HG03439 (cell line): ENCODE measurements at regions not wholly inside any gene's neighbourhood (a gene's known extent, or its start where the extent isn't known, plus 50 kb on each side); places are given as distances from the start of the nearest gene placed in this dataset.
"Not testable (repeated sequence)": the region's sequence is repeated elsewhere in the genome, so short reads cannot be mapped to it uniquely, and the experiment has no call there.

Experiments
- ATAC-seq: cut with Tn5 transposase; IDR thresholded peaks from one replicate; pipeline ENCODE4 v1.9.1; 2021; ENCODE audit warnings: mild to moderate bottlenecking, moderate library complexity; ENCODE audit not compliant: unreplicated experiment

GRCh38 chr5:162762119-162762518 lies 675.3 kb upstream of the CCNG1 start:
- no peak for ATAC-seq

DNA sequence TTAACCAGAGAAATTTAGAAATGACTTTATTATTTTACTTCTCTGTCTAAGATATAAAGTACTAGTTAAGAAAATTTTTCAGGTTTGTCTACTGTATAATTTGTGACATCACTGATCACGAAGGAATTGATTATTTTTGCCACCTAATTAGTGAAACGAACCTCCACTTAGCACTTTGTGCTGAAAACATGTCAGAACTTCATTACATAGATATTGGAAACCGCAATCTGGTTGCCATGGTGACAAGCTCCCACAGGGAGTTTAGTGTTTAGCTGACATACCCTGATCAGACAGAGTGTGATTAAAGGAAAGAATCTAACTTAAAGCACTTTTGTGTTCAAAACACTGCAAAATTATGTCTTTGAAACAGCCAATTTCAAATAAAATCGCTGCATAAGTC lies 668.4 kb upstream of the CCNG1 start:
- ATAC-seq = no peak

- ATAC-seq = no peak
Measured at GRCh38 chr5:162785673-162786072, 651.7 kb upstream of the CCNG1 start.

DNA sequence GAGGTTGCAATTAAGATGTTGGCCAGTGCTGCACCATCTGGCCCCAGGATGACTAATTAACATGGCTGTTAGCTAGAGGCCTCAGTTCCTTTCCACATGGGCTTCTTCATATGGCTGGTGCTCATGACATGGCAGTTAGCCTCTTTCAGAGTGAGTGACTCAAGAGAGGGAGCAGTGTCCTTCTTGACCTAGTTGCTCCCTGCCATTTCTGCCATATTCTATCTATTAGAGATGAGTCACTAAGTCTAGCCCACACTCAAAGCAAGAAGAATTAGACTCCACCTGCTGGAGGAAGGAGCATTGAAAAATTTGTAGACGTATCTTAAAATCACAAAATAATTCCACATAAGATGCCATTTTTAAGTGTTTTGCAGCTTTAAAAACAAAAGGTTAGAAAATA lies 651.2 kb upstream of the CCNG1 start:
- ATAC-seq = no peak

DNA sequence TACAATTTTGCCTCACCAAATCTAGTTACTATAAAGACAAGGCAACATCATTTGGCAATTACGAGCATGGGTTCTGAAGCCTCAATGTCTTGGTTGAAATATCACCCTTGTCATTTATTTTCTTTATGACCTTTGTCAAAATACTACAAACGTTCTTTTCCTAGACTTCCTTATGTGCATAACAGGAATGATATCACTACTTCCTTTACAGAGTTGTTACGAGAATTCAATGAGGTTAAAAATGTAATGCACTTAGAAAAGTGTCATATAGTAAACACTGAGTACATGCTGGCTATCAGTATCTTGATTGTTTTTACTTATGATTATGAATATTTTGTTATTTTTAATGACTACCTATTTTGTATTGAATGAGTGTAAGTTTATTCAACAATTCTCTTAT lies 640.9 kb upstream of the CCNG1 start:
- ATAC-seq = no peak

- no peak for ATAC-seq
Measured at GRCh38 chr5:162800301-162800700, 637.1 kb upstream of the CCNG1 start.

DNA sequence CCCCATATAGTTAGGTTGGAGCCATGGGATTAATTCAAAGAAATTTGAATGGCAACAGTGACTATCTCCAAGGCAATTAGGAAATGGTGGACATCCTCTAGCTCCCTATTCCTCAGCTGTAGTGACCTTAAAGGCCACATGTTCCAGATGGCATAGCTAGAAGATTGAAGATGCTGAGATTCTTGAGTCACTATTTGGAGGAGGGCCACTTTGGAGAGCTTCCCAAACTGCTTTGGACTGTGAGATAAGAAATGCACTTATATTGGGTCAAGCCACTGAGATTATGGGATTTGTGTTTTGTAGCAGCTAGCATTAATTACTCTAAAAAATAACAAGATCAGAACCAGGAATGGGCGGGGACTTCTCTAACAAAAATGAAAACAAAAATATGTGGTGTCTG lies 636.2 kb upstream of the CCNG1 start:
- ATAC-seq = no peak

DNA sequence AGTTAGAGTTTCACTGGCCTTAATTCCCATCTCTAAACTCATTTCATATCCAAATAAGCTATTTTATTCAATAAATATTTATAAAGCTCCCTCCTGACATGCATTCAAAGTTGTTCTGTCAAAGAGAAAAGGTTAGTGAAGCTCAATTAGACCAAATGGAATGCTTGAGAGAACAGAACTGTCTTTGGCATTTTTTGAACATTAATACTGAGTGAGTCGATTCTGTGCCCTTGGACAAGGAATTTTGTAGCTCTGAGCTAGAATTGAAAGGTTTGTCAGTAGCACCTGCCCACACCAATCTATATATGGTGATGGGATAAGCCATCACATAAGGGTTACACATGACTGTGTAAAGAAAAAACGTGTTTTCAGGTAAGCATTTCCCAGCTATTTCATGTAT lies 631.2 kb upstream of the CCNG1 start:
- ATAC-seq = no peak

DNA sequence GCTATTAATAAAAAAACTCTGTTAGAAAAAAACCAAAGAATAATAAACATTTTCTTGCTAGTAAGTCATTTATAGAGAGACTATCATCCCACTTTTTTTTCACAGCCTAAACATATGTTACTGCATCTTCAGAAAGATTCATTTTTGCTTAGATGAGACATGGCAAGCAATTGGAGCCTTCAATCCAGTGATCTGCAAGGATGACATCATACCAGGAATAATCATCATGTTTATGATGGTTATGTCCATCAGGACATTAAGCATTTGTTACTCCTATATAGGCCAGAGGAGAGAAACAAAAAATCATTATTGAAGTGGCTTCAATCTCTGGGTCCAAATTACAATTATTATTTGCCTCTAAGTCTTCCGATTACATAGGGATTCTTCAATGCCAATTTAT lies 626.3 kb upstream of the CCNG1 start:
- no peak for ATAC-seq

- no peak for ATAC-seq
Measured at GRCh38 chr5:162816816-162817215, 620.6 kb upstream of the CCNG1 start.

DNA sequence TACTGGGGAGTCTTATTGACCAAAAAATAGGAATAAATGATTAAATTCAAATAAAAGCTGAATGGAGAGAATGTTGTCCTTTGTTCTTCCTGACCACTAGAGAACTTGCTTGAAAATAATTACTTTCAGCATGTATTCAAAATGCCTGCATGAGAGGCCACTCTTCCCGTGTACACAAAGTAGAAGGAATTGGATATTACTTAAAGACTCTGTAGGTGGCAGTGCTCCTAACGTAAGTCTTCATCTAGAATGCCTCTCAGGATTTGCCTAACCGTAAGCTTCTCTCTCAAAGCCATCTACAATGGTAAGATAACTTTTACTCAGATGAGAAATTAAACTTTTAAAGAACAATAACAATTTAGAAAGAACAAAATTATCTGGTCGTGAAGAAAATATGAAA lies 620.0 kb upstream of the CCNG1 start:
- ATAC-seq = no peak

- not testable (repeated sequence) for ATAC-seq
Measured at GRCh38 chr5:162821664-162822063, 615.7 kb upstream of the CCNG1 start.

DNA sequence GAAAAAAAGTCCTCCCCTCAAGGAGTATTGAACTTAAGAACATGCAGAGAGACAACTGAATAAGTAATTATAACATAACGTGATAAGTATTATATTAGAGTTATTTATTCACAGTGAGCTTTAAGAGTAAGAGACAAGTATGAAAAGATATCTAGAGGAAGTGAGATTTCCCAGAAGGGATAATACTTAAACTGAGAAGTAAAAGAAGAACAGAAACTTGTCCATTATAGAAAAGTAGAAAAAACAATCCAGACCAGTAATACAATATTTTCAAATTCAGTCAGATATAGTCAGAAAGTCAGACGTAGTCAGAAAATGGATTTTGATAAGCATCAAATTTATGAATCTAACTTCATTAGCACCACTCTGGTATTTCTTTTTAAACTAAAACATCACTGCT lies 613.0 kb upstream of the CCNG1 start:
- no peak for ATAC-seq

GRCh38 chr5:162837155-162837554 lies 600.2 kb upstream of the CCNG1 start:
- no peak for ATAC-seq

DNA sequence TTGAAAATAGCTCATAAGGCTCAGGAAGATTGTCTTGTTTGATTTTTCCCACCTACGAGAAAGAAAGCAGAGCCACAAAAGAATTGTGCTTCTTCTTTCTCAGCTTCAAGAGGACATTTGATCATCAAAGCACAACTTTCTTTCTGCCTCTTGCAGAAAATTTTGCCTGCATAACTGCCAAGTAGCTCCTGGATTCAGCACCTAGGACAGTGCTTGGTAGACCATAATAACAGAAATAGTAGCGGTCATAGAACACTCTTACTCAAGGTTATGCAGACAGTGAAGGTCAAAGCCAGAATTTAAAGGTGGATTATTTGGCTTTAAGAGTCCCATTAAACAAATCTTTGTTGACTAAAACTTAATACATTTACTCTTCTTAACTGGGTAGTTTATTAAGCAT lies 594.7 kb upstream of the CCNG1 start:
- ATAC-seq = no peak

- no peak for ATAC-seq
Measured at GRCh38 chr5:162852134-162852533, 585.3 kb upstream of the CCNG1 start.

- no peak for ATAC-seq
Measured at GRCh38 chr5:162858770-162859169, 578.6 kb upstream of the CCNG1 start.

DNA sequence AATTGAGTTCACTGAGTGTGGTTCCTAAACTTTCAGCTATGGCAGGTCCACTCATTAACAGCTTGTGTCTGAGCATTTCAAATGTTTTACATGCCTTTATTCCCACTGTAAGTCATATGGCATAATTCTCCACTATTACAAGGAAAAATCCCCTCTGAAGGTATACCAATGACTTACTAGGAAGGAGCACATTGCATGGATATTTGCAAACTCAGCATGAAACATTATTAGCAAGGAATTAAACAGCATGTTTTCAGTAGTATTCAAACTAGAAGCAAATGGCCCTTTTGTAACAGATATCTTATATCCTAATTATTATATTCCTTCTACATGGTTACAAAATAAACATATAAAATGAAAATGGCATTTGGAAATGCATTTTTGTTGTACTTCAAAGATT lies 566.4 kb upstream of the CCNG1 start:
- ATAC-seq = no peak

- ATAC-seq = no peak
Measured at GRCh38 chr5:162882629-162883028, 554.8 kb upstream of the CCNG1 start.

- ATAC-seq = no peak
Measured at GRCh38 chr5:162886717-162887116, 550.7 kb upstream of the CCNG1 start.

GRCh38 chr5:162888268-162888667 lies 549.1 kb upstream of the CCNG1 start:
- no peak for ATAC-seq

DNA sequence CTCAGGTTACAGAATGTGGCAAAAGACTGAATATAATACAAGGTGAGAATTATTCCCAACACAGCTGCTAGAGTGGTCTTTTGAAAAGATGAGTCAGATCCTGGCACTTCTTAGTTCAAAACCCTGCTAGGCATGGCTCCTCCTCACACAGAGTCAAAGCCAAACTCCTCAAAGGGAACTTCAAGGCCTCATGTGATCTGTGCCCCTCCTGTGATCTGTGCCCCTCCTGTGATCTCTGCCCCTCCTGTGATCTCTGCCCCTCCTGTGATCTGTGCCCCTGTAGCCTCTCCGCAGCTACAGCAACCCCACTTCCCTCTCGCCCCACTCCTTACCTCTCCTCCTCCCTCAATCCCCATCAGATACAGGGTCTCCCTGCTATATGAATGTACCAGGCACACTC lies 525.5 kb upstream of the CCNG1 start:
- no peak for ATAC-seq

GRCh38 chr5:162916368-162916767 lies 521.0 kb upstream of the CCNG1 start:
- ATAC-seq = no peak

DNA sequence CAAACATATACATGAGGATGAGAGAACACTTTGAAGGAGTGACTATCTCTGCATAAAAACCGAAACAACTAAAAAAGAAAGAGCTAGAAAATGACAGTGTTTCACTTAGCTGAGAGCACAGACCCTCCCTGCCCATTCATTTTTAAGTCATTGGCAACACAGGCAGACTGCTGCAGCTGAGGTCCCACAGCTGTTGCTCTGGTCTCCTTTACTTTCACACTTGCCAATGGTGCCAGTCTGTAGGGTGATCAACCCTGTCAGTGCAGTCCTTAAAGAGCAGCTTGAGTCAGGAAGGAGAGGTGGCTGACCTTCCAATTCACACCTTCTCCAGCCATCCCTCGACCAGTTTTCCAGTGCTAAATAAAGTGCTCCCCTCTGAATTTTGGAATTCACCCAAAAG lies 508.3 kb upstream of the CCNG1 start:
- ATAC-seq = no peak
